ENCODE measurements at regions not wholly inside any gene's neighbourhood (a gene's known extent, or its start where the extent isn't known, plus 50 kb on each side); places are given as distances from the start of the nearest gene placed in this dataset.

DNA sequence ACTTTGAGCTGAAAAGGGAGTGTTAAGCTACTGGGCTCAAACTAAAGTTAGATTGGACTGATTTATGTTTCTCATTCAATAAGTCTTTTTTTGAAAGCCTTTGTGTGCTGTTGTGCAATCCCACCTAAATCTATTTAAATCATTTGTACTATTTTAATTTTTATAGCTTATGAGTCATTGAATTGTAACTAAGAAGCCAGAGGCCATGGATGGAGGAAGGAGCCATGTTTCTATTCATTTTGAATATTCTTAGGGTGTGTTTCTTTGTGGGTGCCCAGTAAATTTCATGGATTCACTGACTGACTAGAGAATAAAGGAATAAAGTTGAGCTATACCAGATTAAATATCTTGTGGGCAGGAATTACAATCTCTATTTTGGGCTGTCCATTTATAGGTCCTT lies 238.5 kb downstream of the KIF4B start:
- CTCF ChIA-PET (ENCODE audit: partially characterized antibody), result interaction anchor here (0.8 to 1.4 kb wide), 4 partner anchors 9 to 112 kb away, joined by 3 to 5 read pairs (median 4); no protein-coding TSS in a partner anchor
- no peaks in the 10 kb centered on the region for H3K79me1 ChIP-seq (ENCODE audit: low read depth, low read length)
- no peak overlapping the region for H3K23ac ChIP-seq (ENCODE audit: insufficient read length)

More for the DNA sequence above, 238.5 kb downstream of the KIF4B start:
- H3K27ac ChIP-seq (ENCODE audit: low read depth, low read length), result no peak overlapping the region
- H3K9me3 ChIP-seq (ENCODE audit: insufficient read depth in 2 of 2, low read depth in 1 of 2, low read length in 1 of 2), result no peaks in the 10 kb centered on the region
- H3K36me3 ChIP-seq (ENCODE audit: control insufficient read depth in 2 of 4, insufficient read depth in 4 of 4, low read length in 3 of 4), result no peaks in the 10 kb centered on the region
- no peak overlapping the region for H2AK5ac ChIP-seq (ENCODE audit: low read depth, low read length)
- TF ChIP-seq SRF (IDR thresholded peaks at IDR 0.05; ENCODE audit: low read depth, low read length), result no peak
- H3K56ac ChIP-seq (replicated peaks; ENCODE audit: insufficient read length, low read depth, low read length), result no peak overlapping the region
- H4K8ac ChIP-seq (ENCODE audit: extremely low read depth, insufficient read depth, low read length), result no peak overlapping the region
- POLR2A ChIA-PET (ENCODE audit: partially characterized antibody), result no interaction called here
- H4K5ac ChIP-seq (ENCODE audit: insufficient read length, low read depth, low read length), result no peak overlapping the region
- no peak for FAIRE-seq
- H4K20me1 ChIP-seq (replicated peaks in 1 of 2; ENCODE audit: control insufficient read depth in 1 of 2, insufficient read depth in 2 of 2, low read length in 2 of 2), result no peaks in the 10 kb centered on the region
- H2BK20ac ChIP-seq (ENCODE audit: low read length), result no peak overlapping the region
- no peak overlapping the region for H3K9ac ChIP-seq (replicated peaks in 1 of 4; ENCODE audit: extremely low read depth in 1 of 4, low read depth in 3 of 4, low read length in 3 of 4)
- no peak overlapping the region for H2BK12ac ChIP-seq (ENCODE audit: low read depth, low read length)
- no peak overlapping the region for H3K14ac ChIP-seq (ENCODE audit: insufficient read length)
- H3K4me2 ChIP-seq (ENCODE audit: insufficient read depth in 1 of 2, low read depth in 2 of 2, low read length in 2 of 2), result no peak overlapping the region
- H2BK15ac ChIP-seq (ENCODE audit: low read length), result no peak overlapping the region
- H3K4me1 ChIP-seq (replicated peaks in 1 of 4; ENCODE audit: control insufficient read depth in 3 of 4, insufficient read depth in 4 of 4, low read length in 3 of 4), result no peaks in the 10 kb centered on the region
- H3K79me2 ChIP-seq (ENCODE audit: control insufficient read depth in 1 of 2, insufficient read depth in 2 of 2, low read length in 2 of 2), result no peaks in the 10 kb centered on the region
- no peak for DNase-seq (ENCODE audit: low read depth in 1 of 2, low spot score in 2 of 2)
- H2BK5ac ChIP-seq (ENCODE audit: low read depth, low read length), result no peak overlapping the region
- H4K91ac ChIP-seq (replicated peaks; ENCODE audit: insufficient read length, low read length), result no peak overlapping the region
- H3K23me2 ChIP-seq (ENCODE audit: low read depth, low read length), result no peaks in the 10 kb centered on the region
- no peaks in the 10 kb centered on the region for H3K27me3 ChIP-seq (replicated peaks in 1 of 4; ENCODE audit: control insufficient read depth in 3 of 4, extremely low read depth in 1 of 4, insufficient read depth in 3 of 4, low read length in 3 of 4)
- H3K4ac ChIP-seq (replicated peaks; ENCODE audit: insufficient read length, low read depth, low read length), result no peak overlapping the region
- no peak overlapping the region for H3K4me3 ChIP-seq (ENCODE audit: extremely low read depth in 1 of 4, insufficient read depth in 2 of 4, low read depth in 3 of 4, low read length in 4 of 4)
- H3K18ac ChIP-seq (ENCODE audit: extremely low read depth, low read length), result no peak overlapping the region
- H2AFZ ChIP-seq (ENCODE audit: low read length), result no peak overlapping the region
- no peak overlapping the region for H2BK120ac ChIP-seq (replicated peaks; ENCODE audit: low read depth, low read length)

Data from H1 (cell line).